OCI-LY7 (cell line): ENCODE measurements at regions not wholly inside any gene's neighbourhood (a gene's known extent, or its start where the extent isn't known, plus 50 kb on each side); places are given as distances from the start of the nearest gene placed in this dataset.

Source experiments
- EZH2phosphoT487 ChIP-seq: fragments of 200-600 bp; sonication (generic); IDR thresholded peaks from 2 replicates; pipeline ENCODE4 v1.6.1; 2018; ENCODE audit warnings: low read depth, borderline replicate concordance, mild to moderate bottlenecking, mixed run types, antibody characterized with exemption, low read length, moderate library complexity, mixed read lengths
- TF ChIP-seq, protein P1 (sequence below): fragments of 200-600 bp; sonication (generic); conservative IDR thresholded peaks from 2 replicates; pipeline ENCODE4 v1.5.1; 2014; ENCODE audit warnings: mild to moderate bottlenecking, antibody characterized with exemption, low read length, moderate library complexity, mixed read lengths

DNA sequence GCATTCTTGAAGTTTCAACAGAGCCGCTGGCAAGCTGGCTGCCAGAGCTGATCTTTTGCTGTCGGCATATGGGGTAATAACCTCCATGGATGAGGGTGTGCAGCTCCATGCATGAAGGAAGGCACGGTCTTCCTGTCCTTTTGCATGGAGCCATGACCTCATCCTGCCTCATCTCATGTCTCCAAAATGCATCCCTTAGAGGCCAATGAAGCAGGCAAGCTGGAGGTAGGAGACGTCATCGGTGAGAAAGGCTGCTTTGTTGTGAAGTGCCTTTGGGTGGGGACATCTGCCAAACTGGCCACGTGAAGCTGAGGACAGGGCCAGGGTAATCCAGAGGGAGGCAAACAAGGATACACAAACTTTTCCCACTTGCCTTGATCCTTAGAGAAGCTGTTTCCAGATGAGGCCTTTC, 161.5 kb upstream of the TBX20 start:
- TF ChIP-seq, protein P1, sequence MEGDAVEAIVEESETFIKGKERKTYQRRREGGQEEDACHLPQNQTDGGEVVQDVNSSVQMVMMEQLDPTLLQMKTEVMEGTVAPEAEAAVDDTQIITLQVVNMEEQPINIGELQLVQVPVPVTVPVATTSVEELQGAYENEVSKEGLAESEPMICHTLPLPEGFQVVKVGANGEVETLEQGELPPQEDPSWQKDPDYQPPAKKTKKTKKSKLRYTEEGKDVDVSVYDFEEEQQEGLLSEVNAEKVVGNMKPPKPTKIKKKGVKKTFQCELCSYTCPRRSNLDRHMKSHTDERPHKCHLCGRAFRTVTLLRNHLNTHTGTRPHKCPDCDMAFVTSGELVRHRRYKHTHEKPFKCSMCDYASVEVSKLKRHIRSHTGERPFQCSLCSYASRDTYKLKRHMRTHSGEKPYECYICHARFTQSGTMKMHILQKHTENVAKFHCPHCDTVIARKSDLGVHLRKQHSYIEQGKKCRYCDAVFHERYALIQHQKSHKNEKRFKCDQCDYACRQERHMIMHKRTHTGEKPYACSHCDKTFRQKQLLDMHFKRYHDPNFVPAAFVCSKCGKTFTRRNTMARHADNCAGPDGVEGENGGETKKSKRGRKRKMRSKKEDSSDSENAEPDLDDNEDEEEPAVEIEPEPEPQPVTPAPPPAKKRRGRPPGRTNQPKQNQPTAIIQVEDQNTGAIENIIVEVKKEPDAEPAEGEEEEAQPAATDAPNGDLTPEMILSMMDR, result no peak
- no peak for TF ChIP-seq EZH2phosphoT487
